Iris pigment epithelial cell (primary cell): ENCODE measurements at regions not wholly inside any gene's neighbourhood (a gene's known extent, or its start where the extent isn't known, plus 50 kb on each side); places are given as distances from the start of the nearest gene placed in this dataset.

Experiments used
- DNase-seq: peaks from one replicate; pipeline ENCODE4 v3.0.0-alpha.2; 2011; ENCODE audit warnings: low read depth

- DNase-seq: no peak
Measured at GRCh38 chr13:67440236-67440975, 210.3 kb upstream of the PCDH9 start.

GRCh38 chr13:67439365-67439764 lies 209.2 kb upstream of the PCDH9 start:
- no peak for DNase-seq

GRCh38 chr13:67438465-67438864 lies 208.3 kb upstream of the PCDH9 start:
- peak; percentile 1 for DNase-seq

- DNase-seq: no peak
Measured at GRCh38 chr13:67437244-67437643, 207.1 kb upstream of the PCDH9 start.

- no peak for DNase-seq
Measured at GRCh38 chr13:67421475-67421874, 191.3 kb upstream of the PCDH9 start.

GRCh38 chr13:67416047-67416925 lies 186.2 kb upstream of the PCDH9 start:
- peak; percentile 67 for DNase-seq

GRCh38 chr13:67410645-67411044 lies 180.5 kb upstream of the PCDH9 start:
- DNase-seq: no peak

- peak; percentile 88 for DNase-seq
Measured at GRCh38 chr13:67408798-67409197, 178.7 kb upstream of the PCDH9 start.

GRCh38 chr13:67402546-67402945 lies 172.4 kb upstream of the PCDH9 start:
- DNase-seq: no peak

- no peak for DNase-seq
Measured at GRCh38 chr13:67395577-67395976, 165.4 kb upstream of the PCDH9 start.

- DNase-seq: no peak
Measured at GRCh38 chr13:67392014-67392413, 161.9 kb upstream of the PCDH9 start.

- peak; percentile 88 for DNase-seq
Measured at GRCh38 chr13:67390462-67391086, 160.4 kb upstream of the PCDH9 start.

GRCh38 chr13:67389171-67389570 lies 159.0 kb upstream of the PCDH9 start:
- DNase-seq: no peak

- peak; percentile 85 for DNase-seq
Measured at GRCh38 chr13:67383109-67383757, 153.1 kb upstream of the PCDH9 start.

GRCh38 chr13:67377919-67378318 lies 147.8 kb upstream of the PCDH9 start:
- DNase-seq: no peak

GRCh38 chr13:67374391-67374790 lies 144.3 kb upstream of the PCDH9 start:
- no peak for DNase-seq

GRCh38 chr13:67372868-67373464 lies 142.8 kb upstream of the PCDH9 start:
- no peak for DNase-seq

GRCh38 chr13:67369895-67370660 lies 139.9 kb upstream of the PCDH9 start:
- peak; percentile 99 for DNase-seq

- no peak for DNase-seq
Measured at GRCh38 chr13:67367399-67367798, 137.3 kb upstream of the PCDH9 start.

GRCh38 chr13:67366533-67366932 lies 136.4 kb upstream of the PCDH9 start:
- DNase-seq: peak; percentile 71
